ENCODE measurements at regions not wholly inside any gene's neighbourhood (a gene's known extent, or its start where the extent isn't known, plus 50 kb on each side); places are given as distances from the start of the nearest gene placed in this dataset.

- H3K4me2 ChIP-seq (ENCODE audit: low read length): no peak overlapping the region
- H2BK120ac ChIP-seq (ENCODE audit: insufficient read depth, low read length, poor library complexity): no peak overlapping the region
- no peaks in the 10 kb centered on the region for H3K27me3 ChIP-seq (ENCODE audit: insufficient read depth, low read length)
- H2AK5ac ChIP-seq (ENCODE audit: low read length): no peak overlapping the region
- WGBS (ENCODE audit: extremely low coverage, insufficient coverage, insufficient read length): no CpG with 5 or more reads among the region's 6 CpGs
- H3K4me3 ChIP-seq (ENCODE audit: low read depth, low read length): no peak overlapping the region
- no peak overlapping the region for H2BK12ac ChIP-seq (ENCODE audit: low read length)
- no peaks in the 10 kb centered on the region for H3K79me1 ChIP-seq (ENCODE audit: low read length)
- H3K9ac ChIP-seq (ENCODE audit: low read length): no peak overlapping the region
- no peak overlapping the region for H3K27ac ChIP-seq (ENCODE audit: low read depth, low read length)
- DNase-seq: no peak
- H2AFZ ChIP-seq (ENCODE audit: insufficient read depth, low read length, poor library complexity): no peak overlapping the region
- no peak overlapping the region for H3K14ac ChIP-seq (ENCODE audit: low read length)
- no peak overlapping the region for H3K4ac ChIP-seq (ENCODE audit: low read depth, low read length)
- H3K18ac ChIP-seq (ENCODE audit: low read length): no peak overlapping the region
- no peak overlapping the region for H4K12ac ChIP-seq (ENCODE audit: low read depth, low read length)
- H3K36me3 ChIP-seq (ENCODE audit: control insufficient read depth in 1 of 2, insufficient read depth in 2 of 2, low read length in 2 of 2): no peaks in the 10 kb centered on the region
- no peaks in the 10 kb centered on the region for H3K9me3 ChIP-seq (ENCODE audit: insufficient read depth, low read depth, low read length)
- no peak overlapping the region for H4K91ac ChIP-seq (ENCODE audit: low read depth, low read length)
- no peak overlapping the region for H3K23ac ChIP-seq (ENCODE audit: low read length)
- no peaks in the 10 kb centered on the region for H3K4me1 ChIP-seq (ENCODE audit: control insufficient read depth in 1 of 2, insufficient read depth in 2 of 2, low read length in 2 of 2)
- H2BK5ac ChIP-seq (ENCODE audit: low read depth, low read length, poor library complexity): no peak overlapping the region
- no peaks in the 10 kb centered on the region for H3K79me2 ChIP-seq (ENCODE audit: control insufficient read depth, insufficient read depth, low read length, poor library complexity)
- no peak overlapping the region for H4K8ac ChIP-seq (ENCODE audit: low read depth, low read length)
Measured at GRCh38 chr9:107815782-107816560, 326.4 kb upstream of the KLF4 start.

DNA sequence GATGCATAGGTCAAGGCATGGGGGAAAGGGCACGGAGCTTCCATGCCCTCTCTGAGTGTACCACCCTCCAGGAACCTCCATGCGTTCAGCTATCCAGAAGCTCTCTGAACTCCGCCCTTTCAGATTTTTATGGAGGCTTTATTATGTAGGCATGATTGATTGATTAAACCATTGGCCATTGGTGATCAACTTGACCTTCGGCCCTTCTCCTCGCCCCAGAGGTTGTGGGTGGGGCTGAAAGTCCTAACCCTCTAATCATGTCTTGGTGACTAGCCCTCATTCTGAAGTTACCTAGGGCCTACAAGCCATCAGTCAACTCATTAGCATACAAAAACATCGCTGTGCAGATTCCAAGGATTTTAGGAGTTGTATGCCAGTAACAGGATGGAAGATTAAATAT is 323.7 kb upstream of the KLF4 start:
- Histone ChIP-seq H3K27me3 (ENCODE audit: insufficient read depth, low read length) (no peaks in the 10 kb centered on the region), H4K91ac (ENCODE audit: low read depth, low read length) (no peak overlapping the region), H4K8ac (ENCODE audit: low read depth, low read length) (no peak overlapping the region), H3K36me3 (ENCODE audit: control insufficient read depth in 1 of 2, insufficient read depth in 2 of 2, low read length in 2 of 2) (no peaks in the 10 kb centered on the region), H3K23ac (ENCODE audit: low read length) (no peak overlapping the region), H4K12ac (ENCODE audit: low read depth, low read length) (no peak overlapping the region), H3K79me2 (ENCODE audit: control insufficient read depth, insufficient read depth, low read length, poor library complexity) (no peaks in the 10 kb centered on the region), H3K9me3 (ENCODE audit: insufficient read depth, low read depth, low read length) (no peaks in the 10 kb centered on the region), H3K4me1 (ENCODE audit: control insufficient read depth in 1 of 2, insufficient read depth in 2 of 2, low read length in 2 of 2) (no peaks in the 10 kb centered on the region), H2AFZ (ENCODE audit: insufficient read depth, low read length, poor library complexity) (no peak overlapping the region), H2AK5ac (ENCODE audit: low read length) (no peak overlapping the region), H3K4me2 (ENCODE audit: low read length) (no peak overlapping the region), H3K79me1 (ENCODE audit: low read length) (no peaks in the 10 kb centered on the region), H3K27ac (ENCODE audit: low read depth, low read length) (no peak overlapping the region), H3K4ac (ENCODE audit: low read depth, low read length) (no peak overlapping the region), H3K4me3 (ENCODE audit: low read depth, low read length) (no peak overlapping the region), H2BK5ac (ENCODE audit: low read depth, low read length, poor library complexity) (no peak overlapping the region), H2BK12ac (ENCODE audit: low read length) (no peak overlapping the region), H3K14ac (ENCODE audit: low read length) (no peak overlapping the region), H3K18ac (ENCODE audit: low read length) (no peak overlapping the region), H2BK120ac (ENCODE audit: insufficient read depth, low read length, poor library complexity) (no peak overlapping the region), H3K9ac (ENCODE audit: low read length) (no peak overlapping the region)
- no CpG with 5 or more reads among the region's 6 CpGs for WGBS (ENCODE audit: extremely low coverage, insufficient coverage, insufficient read length)
- DNase-seq: no peak

DNA sequence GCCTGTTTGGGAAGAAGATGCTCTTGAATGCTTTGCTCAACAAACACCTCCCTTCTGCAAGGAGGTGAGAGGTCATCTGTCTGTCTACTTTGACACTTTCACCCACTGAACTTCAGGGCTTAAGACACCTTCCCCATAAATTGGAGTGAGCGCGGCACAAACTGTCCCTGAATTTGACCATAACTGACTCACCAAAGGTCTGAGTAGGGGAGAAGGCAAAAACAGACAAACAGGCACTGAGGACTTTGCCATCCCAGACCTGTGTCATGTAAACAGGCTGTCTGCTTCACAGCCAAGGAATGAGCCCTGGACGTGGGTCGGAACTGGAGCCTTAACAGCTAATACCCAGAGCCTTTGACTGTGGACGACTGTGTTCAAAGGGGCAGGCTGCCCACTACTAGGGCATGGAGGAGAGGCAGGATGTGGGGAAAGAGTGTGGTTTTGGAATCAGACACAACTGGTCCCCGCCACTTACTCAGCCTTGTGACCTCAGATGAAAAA is 320.9 kb upstream of the KLF4 start:
- WGBS (ENCODE audit: extremely low coverage, insufficient coverage, insufficient read length): no CpG with 5 or more reads among the region's 6 CpGs
- Histone ChIP-seq H3K23ac (ENCODE audit: low read length) (no peak overlapping the region), H2BK5ac (ENCODE audit: low read depth, low read length, poor library complexity) (no peak overlapping the region), H3K79me2 (ENCODE audit: control insufficient read depth, insufficient read depth, low read length, poor library complexity) (no peaks in the 10 kb centered on the region), H2AK5ac (ENCODE audit: low read length) (no peak overlapping the region), H3K9me3 (ENCODE audit: insufficient read depth, low read depth, low read length) (no peaks in the 10 kb centered on the region), H4K91ac (ENCODE audit: low read depth, low read length) (no peak overlapping the region), H4K12ac (ENCODE audit: low read depth, low read length) (no peak overlapping the region), H2BK120ac (ENCODE audit: insufficient read depth, low read length, poor library complexity) (no peak overlapping the region), H4K8ac (ENCODE audit: low read depth, low read length) (no peak overlapping the region), H2AFZ (ENCODE audit: insufficient read depth, low read length, poor library complexity) (no peak overlapping the region), H3K4me2 (ENCODE audit: low read length) (no peak overlapping the region), H3K27ac (ENCODE audit: low read depth, low read length) (no peak overlapping the region), H3K27me3 (ENCODE audit: insufficient read depth, low read length) (no peaks in the 10 kb centered on the region), H3K9ac (ENCODE audit: low read length) (no peak overlapping the region), H3K79me1 (ENCODE audit: low read length) (no peaks in the 10 kb centered on the region), H3K4me3 (ENCODE audit: low read depth, low read length) (no peak overlapping the region), H3K14ac (ENCODE audit: low read length) (no peak overlapping the region), H3K36me3 (ENCODE audit: control insufficient read depth in 1 of 2, insufficient read depth in 2 of 2, low read length in 2 of 2) (no peaks in the 10 kb centered on the region), H3K4me1 (ENCODE audit: control insufficient read depth in 1 of 2, insufficient read depth in 2 of 2, low read length in 2 of 2) (no peaks in the 10 kb centered on the region), H3K4ac (ENCODE audit: low read depth, low read length) (no peak overlapping the region), H3K18ac (ENCODE audit: low read length) (no peak overlapping the region), H2BK12ac (ENCODE audit: low read length) (no peak overlapping the region)
- DNase-seq: no peak

GRCh38 chr9:107809871-107810460 is 320.4 kb upstream of the KLF4 start:
- no peak overlapping the region for H2BK120ac ChIP-seq (ENCODE audit: insufficient read depth, low read length, poor library complexity)
- no peaks in the 10 kb centered on the region for H3K79me2 ChIP-seq (ENCODE audit: control insufficient read depth, insufficient read depth, low read length, poor library complexity)
- H3K4me2 ChIP-seq (ENCODE audit: low read length): no peak overlapping the region
- DNase-seq: peak; percentile 40 to 60
- no peaks in the 10 kb centered on the region for H3K79me1 ChIP-seq (ENCODE audit: low read length)
- H3K27ac ChIP-seq (ENCODE audit: low read depth, low read length): no peak overlapping the region
- no peak overlapping the region for H2AK5ac ChIP-seq (ENCODE audit: low read length)
- H4K91ac ChIP-seq (ENCODE audit: low read depth, low read length): no peak overlapping the region
- H3K18ac ChIP-seq (ENCODE audit: low read length): no peak overlapping the region
- no peaks in the 10 kb centered on the region for H3K4me1 ChIP-seq (ENCODE audit: control insufficient read depth in 1 of 2, insufficient read depth in 2 of 2, low read length in 2 of 2)
- no peak overlapping the region for H4K8ac ChIP-seq (ENCODE audit: low read depth, low read length)
- H3K23ac ChIP-seq (ENCODE audit: low read length): no peak overlapping the region
- H3K14ac ChIP-seq (ENCODE audit: low read length): no peak overlapping the region
- H2BK12ac ChIP-seq (ENCODE audit: low read length): no peak overlapping the region
- no peak overlapping the region for H2AFZ ChIP-seq (ENCODE audit: insufficient read depth, low read length, poor library complexity)
- H3K9ac ChIP-seq (ENCODE audit: low read length): no peak overlapping the region
- no peak overlapping the region for H2BK5ac ChIP-seq (ENCODE audit: low read depth, low read length, poor library complexity)
- no peaks in the 10 kb centered on the region for H3K36me3 ChIP-seq (ENCODE audit: control insufficient read depth in 1 of 2, insufficient read depth in 2 of 2, low read length in 2 of 2)
- H4K12ac ChIP-seq (ENCODE audit: low read depth, low read length): no peak overlapping the region
- no CpG with 5 or more reads among the region's 5 CpGs for WGBS (ENCODE audit: extremely low coverage, insufficient coverage, insufficient read length)
- H3K4ac ChIP-seq (ENCODE audit: low read depth, low read length): no peak overlapping the region
- no peaks in the 10 kb centered on the region for H3K9me3 ChIP-seq (ENCODE audit: insufficient read depth, low read depth, low read length)
- no peak overlapping the region for H3K4me3 ChIP-seq (ENCODE audit: low read depth, low read length)
- no peaks in the 10 kb centered on the region for H3K27me3 ChIP-seq (ENCODE audit: insufficient read depth, low read length)
